Heart right ventricle (tissue), 16 donors: ENCODE measurements at regions not wholly inside any gene's neighbourhood (a gene's known extent, or its start where the extent isn't known, plus 50 kb on each side); places are given as distances from the start of the nearest gene placed in this dataset.

Experiments
- ATAC-seq, 8 donors: fragments of 200-7000 bp; cut with Tn5 transposase; one replicate each; pipeline ENCODE4 v1.9.1; 2020; ENCODE audit warnings: mild to moderate bottlenecking in 8 of 8, moderate library complexity in 8 of 8, moderate number of reproducible peaks in 1 of 8
- DNase-seq, 2 donors: peaks; one replicate each; pipeline ENCODE4 v3.0.0-alpha.2; 2020
- H3K27ac ChIP-seq, 10 donors: fragments of 200-600 bp; sonication (generic) in 2 of 10; one replicate each; pipeline versions ENCODE4 v1.5.0 to v1.8.0; 2020 to 2022; ENCODE audit warnings: mild to moderate bottlenecking in 3 of 10
- H3K27me3 ChIP-seq, 7 donors: fragments of 200-600 bp; one replicate each; pipeline ENCODE4 v1.8.0; 2021 to 2022; ENCODE audit warnings: mild to moderate bottlenecking in 2 of 7
- H3K36me3 ChIP-seq, 9 donors: fragments of 200-600 bp; sonication (generic) in 1 of 9; one replicate each; pipeline versions ENCODE4 v1.5.0 to v1.8.0; 2020 to 2022; ENCODE audit warnings: mild to moderate bottlenecking in 2 of 9
- H3K4me1 ChIP-seq, 9 donors: fragments of 200-600 bp; sonication (generic) in 1 of 9; one replicate each; pipeline versions ENCODE4 v1.5.0 to v1.8.0; 2020 to 2022; ENCODE audit warnings: mild to moderate bottlenecking in 4 of 9
- H3K4me3 ChIP-seq, 10 donors: fragments of 200-600 bp; sonication (generic) in 2 of 10; one replicate each; pipeline versions ENCODE4 v1.5.0 to v1.8.0; 2020 to 2022; ENCODE audit warnings: mild to moderate bottlenecking in 7 of 10, moderate library complexity in 2 of 10
- H3K9me3 ChIP-seq, 11 donors: fragments of 200-600 bp in 10 of 11; sonication (generic) in 2 of 11; one replicate each; pipeline versions ENCODE4 v1.5.0 to v1.8.0; 2013 to 2022; ENCODE audit warnings: mild to moderate bottlenecking in 2 of 11, control low read depth in 1 of 11, moderate library complexity in 1 of 11
- CTCF ChIP-seq, 9 donors: fragments of 200-600 bp; sonication (generic) in 2 of 9; IDR thresholded peaks; one replicate each; pipeline versions ENCODE4 v1.5.0 to v1.8.0; 2021 to 2022; ENCODE audit warnings: antibody characterized with exemption in 9 of 9, mild to moderate bottlenecking in 5 of 9, moderate library complexity in 1 of 9
- WGBS, 2 donors: extraction: QIAGEN DNeasy Blood & Tissue Kit; methylation state at CpG; one replicate each; pipeline ENCODE4 v1.1.7; 2013; ENCODE audit warnings: inconsistent platforms in 1 of 2; 5-methylcytosine and 5-hydroxymethylcytosine counted together
- intact Hi-C, 10 donors: fragments of 100-400 bp; cut with DNase I; formaldehyde crosslinking; loops; one replicate each; pipeline versions ENCODE4 v1.11.1 to v1.14.2; 2022
- donor health status: Arrhythmogenic right ventricular cardiomyopathy.
- donor health status: ischemic (EF 13 %, LVEDD 7.1; RV severe dilation, severe dysfunction).
- donor health status: healthy with polysubstance abuse.
- donor health status: DM: no; HTN: yes; CAD: no.
- donor health status: DM: no; HTN: no; CAD: no.
- donor health status: ischemic (EF 25% LVEDD 6.9; RV normal size, moderate dysfunction).
- donor health status: ischemic (EF 25% LVEDD 5.7; RV mildly dilated, moderate dysfunction).
- donor health status: healthy.
- donor health status: DM: yes; HTN: yes; CAD: no.
- donor health status: Ischemic cardiomyopathy.
- donor health status: ischemic (EF 35%, LVEDD 5.7; RV mildly dilated, moderate dysfunction).
- donor health status: nonischemic (EF 11% LVEDD 7.7; RV severe dilation, severe dysfunction).
- donor health status: DM: yes; HTN: yes; CAD: no.
- donor health status: PGD.
- donor health status: ischemic (EF 29% LVEDD 5.4; RV normal size, mild dysfunction).
- donor health status: nonischemic (EF 23%, LVEDD 6.1; RV moderate dilation, normal function).

GRCh38 chr11:71199226-71199820 is 53.1 kb downstream of the SHANK2 start:
- no peak for DNase-seq
- TF ChIP-seq CTCF (IDR thresholded peaks at IDR 0.05) = no peak
- H3K4me3 ChIP-seq = no peak overlapping the region
- WGBS, 2 donors = 68 to 72% methylated on average over 20 of the region's 20 CpGs
- ATAC-seq = no peak
- no peaks in the 10 kb centered on the region for H3K36me3 ChIP-seq
- intact Hi-C loops = no loop called here
- no peaks in the 10 kb centered on the region for H3K4me1 ChIP-seq
- no peaks in the 10 kb centered on the region for H3K9me3 ChIP-seq
- H3K27me3 ChIP-seq = peaks cover 0 to 45% (median 6%) of the 10 kb centered on the region in 7 donors
- no peak overlapping the region for H3K27ac ChIP-seq

- H3K27ac ChIP-seq = no peak overlapping the region
- ATAC-seq (no peak), DNase-seq (no peak)
- intact Hi-C loops = no loop called here
- no peaks in the 10 kb centered on the region for H3K4me1 ChIP-seq
- H3K36me3 ChIP-seq = no peaks in the 10 kb centered on the region
- 90 to 95% methylated on average over 11 of the region's 11 CpGs for WGBS, 2 donors
- no peaks in the 10 kb centered on the region for H3K9me3 ChIP-seq
- no peak for TF ChIP-seq CTCF (IDR thresholded peaks at IDR 0.05)
- H3K4me3 ChIP-seq = no peak overlapping the region
- H3K27me3 ChIP-seq = peaks cover 0 to 44% (median 6%) of the 10 kb centered on the region in 7 donors
Observed at GRCh38 chr11:71198823-71199165, 53.6 kb downstream of the SHANK2 start.

GRCh38 chr11:71198141-71198822 is 54.1 kb downstream of the SHANK2 start:
- Histone ChIP-seq H3K9me3 (no peaks in the 10 kb centered on the region), H3K4me1 (no peaks in the 10 kb centered on the region), H3K27ac (no peak overlapping the region), H3K4me3 (no peak overlapping the region), H3K36me3 (no peaks in the 10 kb centered on the region), H3K27me3 (peaks cover 0 to 44% (median 6%) of the 10 kb centered on the region in 7 donors)
- ATAC-seq (no peak), DNase-seq (no peak)
- WGBS, 2 donors = 80 to 84% methylated on average over 17 of the region's 17 CpGs
- intact Hi-C loops = no loop called here
- no peak for TF ChIP-seq CTCF (IDR thresholded peaks at IDR 0.05)

- Histone ChIP-seq H3K27ac (no peak overlapping the region), H3K4me3 (no peak overlapping the region), H3K9me3 (no peaks in the 10 kb centered on the region), H3K27me3 (peaks cover 0 to 37% (median 7%) of the 10 kb centered on the region in 7 donors), H3K36me3 (no peaks in the 10 kb centered on the region), H3K4me1 (no peaks in the 10 kb centered on the region)
- 68% methylated on average over 5 of the region's 5 CpGs for WGBS, 2 donors
- TF ChIP-seq CTCF (IDR thresholded peaks at IDR 0.05) = no peak
- DNase-seq (no peak), ATAC-seq (no peak)
- intact Hi-C loops = no loop called here
Observed at GRCh38 chr11:71197096-71197495, 55.3 kb downstream of the SHANK2 start.
